Smooth muscle cell (in vitro differentiated cells): ENCODE measurements at regions not wholly inside any gene's neighbourhood (a gene's known extent, or its start where the extent isn't known, plus 50 kb on each side); places are given as distances from the start of the nearest gene placed in this dataset.

Experiments
- DNase-seq: peaks from one replicate; lab custom pipeline; 2025; ENCODE audit not compliant: unreplicated experiment; lab: John Stamatoyannopoulos, UW
- H2AFZ ChIP-seq: fragments of 200-600 bp; sonication (generic); 2 replicates; pipeline ENCODE4 v1.6.0; 2016; ENCODE audit warnings: antibody characterized with exemption, low read depth, mild to moderate bottlenecking
- H3F3A ChIP-seq: fragments of 200-600 bp; sonication (generic); 2 replicates; pipeline ENCODE4 v1.6.0; 2017; ENCODE audit warnings: antibody characterized with exemption, low read depth
- H3K27ac ChIP-seq: fragments of 200-600 bp; sonication (generic); 2 replicates; pipeline ENCODE4 v1.5.1; 2016; ENCODE audit warnings: low read depth, mild to moderate bottlenecking
- H3K27me3 ChIP-seq: fragments of 200-600 bp; sonication (generic); 2 replicates; pipeline ENCODE4 v1.6.1; 2016; ENCODE audit warnings: low read depth, mild to moderate bottlenecking
- H3K36me3 ChIP-seq: fragments of 200-600 bp; sonication (generic); 2 replicates; pipeline ENCODE4 v1.5.1; 2016; ENCODE audit warnings: low read depth
- H3K4me1 ChIP-seq: fragments of 200-600 bp; sonication (generic); 2 replicates; pipeline ENCODE4 v1.5.1; 2016; ENCODE audit warnings: low read depth
- H3K4me2 ChIP-seq: fragments of 200-600 bp; sonication (generic); 2 replicates; pipeline ENCODE4 v1.6.0; 2016; ENCODE audit warnings: mild to moderate bottlenecking
- H3K4me3 ChIP-seq: fragments of 200-600 bp; sonication (generic); 2 replicates; pipeline ENCODE4 v1.5.1; 2016; ENCODE audit warnings: mild to moderate bottlenecking
- H3K79me2 ChIP-seq: fragments of 200-600 bp; sonication (generic); 2 replicates; pipeline ENCODE4 v1.6.0; 2016; ENCODE audit warnings: low read depth, mild to moderate bottlenecking
- H3K9ac ChIP-seq: fragments of 200-600 bp; sonication (generic); 2 replicates; pipeline ENCODE4 v1.6.0; 2016; ENCODE audit warnings: low read depth
- H3K9me3 ChIP-seq: fragments of 200-600 bp; sonication (generic); replicated peaks from 2 replicates; pipeline ENCODE4 v1.5.1; 2016; ENCODE audit warnings: low read depth
- H4K20me1 ChIP-seq: fragments of 200-600 bp; sonication (generic); 2 replicates; pipeline ENCODE4 v1.6.0; 2016; ENCODE audit warnings: low read depth
- WGBS: methylation state at CpG from one replicate; pipeline ENCODE4 v1.1.7; 2016; ENCODE audit warnings: low lambda C conversion rate; 5-methylcytosine and 5-hydroxymethylcytosine counted together
- TF ChIP-seq, protein P1 (sequence below): fragments of 200-600 bp; sonication (generic); IDR thresholded peaks from 2 replicates; pipeline ENCODE4 v1.5.1; 2017; ENCODE audit warnings: borderline replicate concordance, mild to moderate bottlenecking, antibody characterized with exemption; ENCODE audit not compliant: insufficient read depth, poor library complexity, severe bottlenecking

GRCh38 chr4:171759274-171759673 is 53.9 kb upstream of the GALNTL6 start:
- Histone ChIP-seq H3K79me2 (no peaks in the 10 kb centered on the region), H3K4me3 (no peak overlapping the region), H3K4me2 (no peak overlapping the region), H3K27ac (no peak overlapping the region), H3K9ac (no peak overlapping the region), H3K27me3 (no peaks in the 10 kb centered on the region), H3F3A (no peaks in the 10 kb centered on the region), H4K20me1 (no peaks in the 10 kb centered on the region), H3K9me3 (no peaks in the 10 kb centered on the region), H3K36me3 (no peaks in the 10 kb centered on the region), H3K4me1 (no peaks in the 10 kb centered on the region), H2AFZ (no peak overlapping the region)
- DNase-seq = no peak
- TF ChIP-seq, protein P1, sequence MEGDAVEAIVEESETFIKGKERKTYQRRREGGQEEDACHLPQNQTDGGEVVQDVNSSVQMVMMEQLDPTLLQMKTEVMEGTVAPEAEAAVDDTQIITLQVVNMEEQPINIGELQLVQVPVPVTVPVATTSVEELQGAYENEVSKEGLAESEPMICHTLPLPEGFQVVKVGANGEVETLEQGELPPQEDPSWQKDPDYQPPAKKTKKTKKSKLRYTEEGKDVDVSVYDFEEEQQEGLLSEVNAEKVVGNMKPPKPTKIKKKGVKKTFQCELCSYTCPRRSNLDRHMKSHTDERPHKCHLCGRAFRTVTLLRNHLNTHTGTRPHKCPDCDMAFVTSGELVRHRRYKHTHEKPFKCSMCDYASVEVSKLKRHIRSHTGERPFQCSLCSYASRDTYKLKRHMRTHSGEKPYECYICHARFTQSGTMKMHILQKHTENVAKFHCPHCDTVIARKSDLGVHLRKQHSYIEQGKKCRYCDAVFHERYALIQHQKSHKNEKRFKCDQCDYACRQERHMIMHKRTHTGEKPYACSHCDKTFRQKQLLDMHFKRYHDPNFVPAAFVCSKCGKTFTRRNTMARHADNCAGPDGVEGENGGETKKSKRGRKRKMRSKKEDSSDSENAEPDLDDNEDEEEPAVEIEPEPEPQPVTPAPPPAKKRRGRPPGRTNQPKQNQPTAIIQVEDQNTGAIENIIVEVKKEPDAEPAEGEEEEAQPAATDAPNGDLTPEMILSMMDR = no peak
- WGBS = 91% methylated on average over 5 of the region's 5 CpGs

- H3K36me3 ChIP-seq = no peaks in the 10 kb centered on the region
- 97% methylated on average over 2 of the region's 2 CpGs for WGBS
- no peak overlapping the region for H3K9ac ChIP-seq
- H3F3A ChIP-seq = no peaks in the 10 kb centered on the region
- H3K4me1 ChIP-seq = no peaks in the 10 kb centered on the region
- H2AFZ ChIP-seq = no peak overlapping the region
- no peaks in the 10 kb centered on the region for H4K20me1 ChIP-seq
- DNase-seq = no peak
- H3K9me3 ChIP-seq = no peaks in the 10 kb centered on the region
- H3K79me2 ChIP-seq = no peaks in the 10 kb centered on the region
- H3K27ac ChIP-seq = no peak overlapping the region
- no peak overlapping the region for H3K4me3 ChIP-seq
- H3K27me3 ChIP-seq = no peaks in the 10 kb centered on the region
- TF ChIP-seq, protein P1 = no peak
- no peak overlapping the region for H3K4me2 ChIP-seq
Observed at GRCh38 chr4:171751538-171751937, 61.7 kb upstream of the GALNTL6 start.

- no peaks in the 10 kb centered on the region for H3K36me3 ChIP-seq
- H3F3A ChIP-seq = no peaks in the 10 kb centered on the region
- no peaks in the 10 kb centered on the region for H3K27me3 ChIP-seq
- H3K4me2 ChIP-seq = no peak overlapping the region
- no peak for DNase-seq
- TF ChIP-seq, protein P1 = no peak
- no peak overlapping the region for H2AFZ ChIP-seq
- no peaks in the 10 kb centered on the region for H4K20me1 ChIP-seq
- no peak overlapping the region for H3K9ac ChIP-seq
- no peaks in the 10 kb centered on the region for H3K4me1 ChIP-seq
- no peaks in the 10 kb centered on the region for H3K9me3 ChIP-seq
- H3K4me3 ChIP-seq = no peak overlapping the region
- no peaks in the 10 kb centered on the region for H3K79me2 ChIP-seq
- no peak overlapping the region for H3K27ac ChIP-seq
Observed at GRCh38 chr4:171746418-171746817, 66.8 kb upstream of the GALNTL6 start.

- Histone ChIP-seq H3K36me3 (no peaks in the 10 kb centered on the region), H4K20me1 (no peaks in the 10 kb centered on the region), H3K4me2 (no peak overlapping the region), H3K4me1 (no peaks in the 10 kb centered on the region), H3K9ac (no peak overlapping the region), H3K79me2 (no peaks in the 10 kb centered on the region), H3K27me3 (no peaks in the 10 kb centered on the region), H3K4me3 (no peak overlapping the region), H2AFZ (no peak overlapping the region), H3K9me3 (no peaks in the 10 kb centered on the region), H3K27ac (no peak overlapping the region), H3F3A (no peaks in the 10 kb centered on the region)
- WGBS = 61% methylated on average over 5 of the region's 5 CpGs
- TF ChIP-seq, protein P1 = no peak
- DNase-seq = no peak
Observed at GRCh38 chr4:171742436-171742835, 70.8 kb upstream of the GALNTL6 start.
